Gastrocnemius medialis (tissue), 4 donors: ENCODE measurements at regions not wholly inside any gene's neighbourhood (a gene's known extent, or its start where the extent isn't known, plus 50 kb on each side); places are given as distances from the start of the nearest gene placed in this dataset.

Source experiments
- CTCF ChIP-seq, 5 experiments: fragments of 450-650 bp in 3 of 5; fragments of 200-600 bp in 2 of 5; sonication (generic) in 2 of 5; IDR thresholded peaks in 4 of 5; conservative IDR thresholded peaks in 1 of 5; 1 replicate in 4 of 5; 2 replicates in 1 of 5; pipeline ENCODE4 v1.5.1; 2016 to 2019; ENCODE audit warnings: antibody characterized with exemption in 5 of 5, mild to moderate bottlenecking in 3 of 5, moderate library complexity in 3 of 5
- POLR2A ChIP-seq, 2 donors: fragments of 450-650 bp; IDR thresholded peaks; one replicate each; pipeline ENCODE4 v1.6.1; 2017; ENCODE audit warnings: antibody characterized with exemption in 2 of 2, mild to moderate bottlenecking in 2 of 2, moderate library complexity in 2 of 2

DNA sequence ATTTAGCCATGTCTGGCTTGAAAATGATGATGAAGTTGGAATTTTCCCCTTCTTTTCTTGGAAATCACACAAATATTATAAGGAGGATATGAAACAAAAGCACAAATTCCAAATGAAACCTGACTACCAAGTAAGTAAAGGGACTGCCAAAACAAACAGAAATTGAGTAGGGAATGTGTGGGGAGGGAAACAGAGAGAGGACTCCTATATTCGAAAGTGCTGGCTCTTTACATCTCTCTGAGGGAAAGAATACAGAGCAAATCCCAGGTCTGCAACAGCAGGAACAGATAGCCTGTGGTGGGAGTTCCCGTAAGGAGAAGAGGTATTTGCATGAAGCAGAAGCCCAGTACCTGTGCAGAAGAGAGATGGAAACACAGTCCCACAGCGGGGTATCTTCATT, 583.7 kb downstream of the EPM2A start:
- TF ChIP-seq CTCF (IDR thresholded peaks at IDR 0.05 in 4 of 5, conservative IDR thresholded peaks at IDR 0.05 in 1 of 5) (no peak), POLR2A (IDR thresholded peaks at IDR 0.05) (no peak)
